NCI-H2081 treated with DMSO at 0.1 percent for 48 hours (cell line): ENCODE measurements at regions not wholly inside any gene's neighbourhood (a gene's known extent, or its start where the extent isn't known, plus 50 kb on each side); places are given as distances from the start of the nearest gene placed in this dataset.
"Not testable (repeated sequence)": the region's sequence is repeated elsewhere in the genome, so short reads cannot be mapped to it uniquely, and the experiment has no call there.

Experiments
- DNase-seq: peaks from one replicate; lab custom pipeline; 2025; lab: John Stamatoyannopoulos, UW

GRCh38 chr14:55767286-55767685, 187.3 kb downstream of the KTN1 start:
- DNase-seq, result no peak

- DNase-seq, result no peak
These were observed 189.9 kb downstream of the KTN1 start for GRCh38 chr14:55769877-55770276.

DNA sequence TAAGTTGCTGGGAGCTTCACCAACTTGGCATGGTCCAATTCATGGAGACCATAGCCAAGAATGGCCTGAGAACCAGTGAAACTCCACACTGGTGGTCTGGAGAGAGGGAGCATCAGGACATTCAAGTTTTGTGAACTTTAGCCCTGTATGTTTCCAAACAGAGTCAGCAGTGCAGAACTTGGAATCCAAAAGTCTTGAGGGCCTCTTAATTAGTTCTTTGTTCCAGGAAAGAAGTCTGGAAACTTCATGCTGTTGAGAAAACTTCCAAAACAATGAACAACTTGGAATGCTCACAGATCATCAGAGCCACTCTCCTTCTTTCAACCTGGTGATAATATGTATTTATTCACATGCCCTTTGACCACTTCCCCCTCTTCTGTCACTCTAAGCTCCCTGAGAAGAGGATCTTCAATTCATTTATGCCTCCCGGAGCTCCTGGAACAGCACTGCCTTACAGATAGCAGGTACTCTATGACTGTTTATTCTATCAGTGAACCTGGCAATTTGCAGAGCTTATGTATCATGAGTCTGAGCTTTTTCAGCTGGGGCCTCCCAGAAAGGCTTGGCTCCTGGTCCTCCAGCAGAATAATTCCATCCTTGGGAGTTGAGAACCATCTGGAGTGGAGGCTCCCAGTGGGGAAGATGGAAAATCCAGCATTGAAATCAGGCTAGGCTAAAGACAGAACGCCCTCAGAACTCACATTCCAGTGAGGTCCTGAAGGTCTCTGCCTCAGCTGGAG, 191.4 kb downstream of the KTN1 start:
- DNase-seq, result no peak

GRCh38 chr14:55772486-55772885, 192.5 kb downstream of the KTN1 start:
- DNase-seq, result no peak

GRCh38 chr14:55773312-55773711, 193.3 kb downstream of the KTN1 start:
- DNase-seq, result no peak

DNA sequence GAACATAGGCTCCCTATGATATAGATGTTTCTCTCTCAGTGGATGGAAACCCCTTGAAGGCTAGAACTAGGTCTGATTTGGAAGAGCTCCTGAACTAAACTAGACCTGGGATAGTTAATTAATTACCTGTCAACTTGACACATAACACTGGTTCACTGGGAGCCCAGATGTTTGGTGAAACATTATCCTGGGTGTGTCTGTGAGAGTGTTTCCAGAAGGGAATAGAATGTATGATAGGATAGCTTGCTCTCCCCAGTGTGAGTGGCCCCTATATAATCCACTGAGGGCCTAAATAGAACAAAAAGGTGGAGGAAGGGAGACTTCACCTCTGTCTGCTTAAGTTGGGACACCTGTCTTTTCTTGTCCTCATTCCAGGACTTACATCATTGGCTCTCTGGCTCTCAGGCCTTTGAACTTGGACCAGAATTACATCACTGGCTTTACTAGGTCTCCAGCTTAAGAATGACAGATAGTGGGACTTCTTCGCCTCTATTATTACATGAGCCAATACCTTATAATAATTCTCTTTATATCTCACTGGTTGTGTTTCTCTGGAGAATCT, 194.1 kb downstream of the KTN1 start:
- no peak for DNase-seq

DNA sequence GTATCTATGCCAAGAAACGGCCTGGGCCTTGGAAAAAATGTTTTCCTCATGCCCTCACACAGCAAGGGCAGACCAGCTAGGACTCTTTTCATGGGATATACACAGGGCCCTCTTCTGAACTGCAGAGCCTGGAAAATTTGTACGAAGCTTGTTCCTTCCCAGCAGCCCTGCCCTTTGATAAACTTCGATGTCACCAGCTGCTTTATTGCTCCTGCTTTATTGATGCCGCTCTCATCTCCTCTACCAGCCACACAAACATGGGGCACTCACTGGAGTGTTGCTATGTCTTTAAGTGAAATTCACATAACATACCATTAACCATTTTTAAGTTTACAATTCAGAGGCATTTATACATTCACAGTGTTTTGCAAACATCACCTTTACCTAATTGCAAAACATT, 197.9 kb downstream of the KTN1 start:
- DNase-seq, result no peak

GRCh38 chr14:55780156-55780946, 200.3 kb downstream of the KTN1 start:
- no peak for DNase-seq

- DNase-seq, result no peak
These were observed 201.0 kb downstream of the KTN1 start for GRCh38 chr14:55781046-55781445.

GRCh38 chr14:55782166-55782565, 202.2 kb downstream of the KTN1 start:
- no peak for DNase-seq

DNA sequence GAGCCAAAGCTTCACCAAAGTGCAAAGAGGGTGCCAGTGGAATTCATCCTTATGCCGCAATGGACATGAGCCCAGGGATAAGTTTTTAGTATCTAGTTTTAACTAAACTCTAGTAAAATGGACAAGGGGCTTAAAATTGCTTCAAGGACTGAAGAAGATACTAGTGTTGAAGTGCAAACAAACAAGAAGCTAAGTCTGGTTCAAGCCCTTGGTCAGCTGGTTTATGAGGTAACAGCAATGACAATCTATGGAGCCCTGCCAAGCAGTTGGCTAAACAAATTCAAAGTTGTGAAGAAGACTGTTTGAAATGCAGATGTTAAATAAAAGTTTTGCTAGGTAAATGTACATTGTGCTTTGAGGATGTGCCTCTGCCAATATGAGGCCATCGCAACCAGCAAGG, 209.4 kb downstream of the KTN1 start:
- no peak for DNase-seq

GRCh38 chr14:55794655-55795595, 214.9 kb downstream of the KTN1 start:
- peak; percentile 41 for DNase-seq

GRCh38 chr14:55796513-55796912, 216.5 kb downstream of the KTN1 start:
- not testable (repeated sequence) for DNase-seq

DNA sequence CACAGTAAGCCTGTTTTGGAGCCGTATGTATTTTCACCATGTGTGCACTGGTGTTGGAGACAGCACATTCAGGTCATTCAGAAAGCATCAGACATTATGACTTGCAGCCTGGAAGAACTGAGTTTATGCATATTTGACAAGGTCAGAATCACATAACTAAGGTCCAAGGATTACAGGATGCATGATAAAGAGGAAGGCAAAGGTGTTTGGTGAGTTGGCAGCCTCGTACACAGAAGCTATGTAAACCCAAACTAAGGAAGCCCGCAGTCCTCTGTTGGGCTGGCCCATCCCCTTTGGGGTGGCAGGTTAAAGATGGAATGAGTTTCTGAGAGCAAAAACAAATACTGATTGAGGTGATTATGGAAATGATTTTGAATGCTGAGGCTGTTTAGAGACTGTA, 218.4 kb downstream of the KTN1 start:
- no peak for DNase-seq

GRCh38 chr14:55799508-55800095, 219.6 kb downstream of the KTN1 start:
- DNase-seq, result no peak

- no peak for DNase-seq
These were observed 220.3 kb downstream of the KTN1 start for GRCh38 chr14:55800156-55800785.

- DNase-seq, result no peak
These were observed 221.1 kb downstream of the KTN1 start for GRCh38 chr14:55801121-55801520.

GRCh38 chr14:55802986-55803872, 223.2 kb downstream of the KTN1 start:
- no peak for DNase-seq

DNA sequence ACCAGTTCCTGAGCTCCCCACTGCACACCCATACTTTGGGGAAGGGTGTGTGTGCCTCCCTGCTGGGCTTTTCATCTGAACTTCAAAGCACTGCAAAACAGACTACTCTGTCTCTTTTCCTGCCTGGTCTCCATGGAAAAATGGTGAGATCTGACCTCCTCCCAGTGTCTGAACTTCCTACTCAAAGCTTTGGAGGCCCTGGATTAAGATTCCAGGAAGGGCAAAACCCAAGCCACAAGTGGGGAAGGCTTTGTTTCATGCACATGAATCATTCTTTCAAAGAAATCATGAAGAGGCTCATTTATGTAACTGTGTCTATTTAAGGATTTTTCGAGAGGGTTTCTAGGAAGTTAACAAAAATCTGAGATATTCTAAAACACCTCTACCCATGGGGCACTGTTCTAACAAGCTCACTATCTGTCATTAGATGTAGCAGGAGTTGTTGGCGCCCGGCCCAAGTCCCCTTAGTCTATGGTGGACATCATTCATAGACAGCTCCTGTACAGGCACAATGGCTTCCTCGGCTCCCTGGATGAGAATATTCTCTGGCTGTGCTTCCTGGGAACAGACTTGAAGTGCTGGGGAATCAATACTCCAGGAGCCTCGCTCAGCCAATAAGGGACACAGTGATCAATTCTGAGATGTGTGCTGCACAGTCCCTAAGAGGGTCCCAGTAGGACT, 224.0 kb downstream of the KTN1 start:
- DNase-seq, result no peak

GRCh38 chr14:55805250-55805649, 225.2 kb downstream of the KTN1 start:
- DNase-seq, result no peak
